Activated CD4-positive, alpha-beta T cell treated with anti-CD3 and anti-CD28 coated beads for 4 hours (primary cell): ENCODE measurements at regions not wholly inside any gene's neighbourhood (a gene's known extent, or its start where the extent isn't known, plus 50 kb on each side); places are given as distances from the start of the nearest gene placed in this dataset.

ENCODE experiments used
- DNase-seq, 2 donors: peaks; one replicate each; pipeline ENCODE4 v3.0.0-alpha.2; 2020

GRCh38 chr6:12423832-12424231, 133.7 kb downstream of the EDN1 start:
- no peak for DNase-seq

DNA sequence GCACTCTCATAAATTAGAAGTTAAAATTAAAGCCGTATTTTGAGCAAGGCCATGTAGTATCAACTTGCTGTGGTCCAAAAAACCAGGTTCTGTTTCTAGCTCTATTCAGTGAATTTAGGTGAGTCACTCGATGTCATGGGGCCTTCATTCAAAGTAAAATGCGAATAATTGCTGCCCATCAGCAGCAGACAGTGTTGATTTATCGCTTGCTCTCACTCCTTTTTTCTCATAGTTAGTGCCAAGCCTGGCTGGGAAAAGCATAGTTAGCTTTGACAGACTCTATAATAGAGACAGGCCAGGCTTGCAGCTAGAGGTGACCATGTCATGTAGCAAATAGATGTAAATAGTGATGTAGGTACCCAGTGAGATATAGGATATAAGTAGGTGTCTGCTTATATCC, 136.0 kb downstream of the EDN1 start:
- DNase-seq, result no peak

- no peak for DNase-seq
These were observed 140.9 kb downstream of the EDN1 start for GRCh38 chr6:12431023-12431422.

GRCh38 chr6:12436224-12436623, 146.1 kb downstream of the EDN1 start:
- DNase-seq, result no peak

DNA sequence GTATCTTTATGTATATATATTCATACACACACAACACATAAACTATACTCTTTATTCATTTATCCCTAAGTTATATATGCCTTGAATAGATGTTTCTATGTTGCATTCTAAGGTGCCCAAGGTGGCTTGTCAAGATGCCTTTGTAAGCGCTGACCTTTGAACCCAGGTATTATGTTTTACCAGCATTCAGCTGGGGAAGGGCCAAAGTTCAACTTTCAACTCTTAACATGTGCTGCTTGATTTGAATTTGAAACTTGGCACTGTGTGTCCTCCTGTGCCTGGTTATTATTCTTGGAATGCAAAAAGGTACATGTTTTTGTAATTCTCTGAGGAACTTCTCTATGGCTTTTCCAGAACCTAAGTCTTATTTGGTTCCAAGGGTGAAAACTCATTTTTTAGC, 146.5 kb downstream of the EDN1 start:
- no peak for DNase-seq

- DNase-seq, result no peak
These were observed 149.1 kb downstream of the EDN1 start for GRCh38 chr6:12439296-12439695.

- no peak for DNase-seq
These were observed 150.8 kb downstream of the EDN1 start for GRCh38 chr6:12440981-12441380.

- DNase-seq, result no peak
These were observed 152.3 kb downstream of the EDN1 start for GRCh38 chr6:12442455-12442854.

DNA sequence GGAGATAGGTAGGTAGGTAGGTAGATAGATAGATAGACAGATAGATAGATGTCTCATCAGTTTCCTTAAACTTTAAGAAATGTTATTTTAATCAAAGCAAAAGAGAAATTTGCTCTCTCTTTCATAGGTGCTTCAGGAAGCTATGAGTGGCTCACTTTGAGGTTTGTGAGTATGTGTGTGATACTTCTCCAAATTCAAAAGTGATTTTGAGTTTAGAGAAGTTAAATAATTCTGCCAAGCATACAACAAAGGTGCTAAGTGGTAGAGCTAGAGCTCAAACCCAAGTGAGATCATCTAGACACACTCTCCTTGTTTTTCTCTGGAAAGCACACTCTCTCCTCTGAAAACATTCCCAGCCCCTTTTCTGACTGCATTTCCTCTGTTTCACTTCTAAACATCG, 156.2 kb downstream of the EDN1 start:
- no peak for DNase-seq

- DNase-seq, result no peak
These were observed 159.3 kb downstream of the EDN1 start for GRCh38 chr6:12449447-12449846.

GRCh38 chr6:12450467-12450866, 160.3 kb downstream of the EDN1 start:
- no peak for DNase-seq

DNA sequence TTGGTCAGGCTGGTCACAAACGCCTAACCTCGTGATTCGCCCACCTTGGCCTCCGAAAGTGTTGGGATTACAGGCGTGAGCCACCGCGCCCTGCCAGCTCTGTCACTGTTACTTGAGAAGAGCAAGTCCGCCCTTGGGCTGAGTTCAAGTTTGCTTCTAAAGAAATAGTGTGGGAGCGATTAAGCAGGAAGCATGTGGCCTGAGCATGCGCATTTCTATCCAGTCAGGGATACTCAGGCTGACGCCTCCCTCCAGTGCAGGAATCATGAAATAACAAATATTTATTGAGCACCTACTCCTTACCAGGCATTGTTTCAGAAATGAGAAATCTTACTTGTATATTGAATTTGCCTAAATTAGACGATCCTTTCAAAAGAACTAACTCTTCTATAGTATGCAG, 166.2 kb downstream of the EDN1 start:
- no peak for DNase-seq

DNA sequence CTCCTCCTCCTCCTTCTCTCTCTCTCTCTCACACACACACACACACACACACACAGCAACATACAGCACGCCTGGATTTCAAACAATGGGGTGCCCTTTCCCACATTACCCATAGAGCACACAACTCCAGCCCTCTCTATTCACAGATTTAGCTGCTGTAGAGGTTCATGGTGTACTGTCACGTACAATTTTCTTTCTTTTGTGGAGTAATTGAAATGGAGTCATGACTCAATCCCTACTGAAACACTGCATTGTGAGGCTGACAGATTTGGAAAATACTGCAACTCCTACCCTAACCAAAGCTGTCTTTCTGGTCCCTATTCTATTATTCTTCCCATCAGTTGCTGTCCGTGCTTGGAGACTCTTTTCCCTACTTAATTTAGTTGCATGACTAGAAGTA, 166.9 kb downstream of the EDN1 start:
- DNase-seq, result no peak

GRCh38 chr6:12458558-12458957, 168.4 kb downstream of the EDN1 start:
- no peak for DNase-seq

GRCh38 chr6:12459945-12460661, 169.9 kb downstream of the EDN1 start:
- no peak for DNase-seq

DNA sequence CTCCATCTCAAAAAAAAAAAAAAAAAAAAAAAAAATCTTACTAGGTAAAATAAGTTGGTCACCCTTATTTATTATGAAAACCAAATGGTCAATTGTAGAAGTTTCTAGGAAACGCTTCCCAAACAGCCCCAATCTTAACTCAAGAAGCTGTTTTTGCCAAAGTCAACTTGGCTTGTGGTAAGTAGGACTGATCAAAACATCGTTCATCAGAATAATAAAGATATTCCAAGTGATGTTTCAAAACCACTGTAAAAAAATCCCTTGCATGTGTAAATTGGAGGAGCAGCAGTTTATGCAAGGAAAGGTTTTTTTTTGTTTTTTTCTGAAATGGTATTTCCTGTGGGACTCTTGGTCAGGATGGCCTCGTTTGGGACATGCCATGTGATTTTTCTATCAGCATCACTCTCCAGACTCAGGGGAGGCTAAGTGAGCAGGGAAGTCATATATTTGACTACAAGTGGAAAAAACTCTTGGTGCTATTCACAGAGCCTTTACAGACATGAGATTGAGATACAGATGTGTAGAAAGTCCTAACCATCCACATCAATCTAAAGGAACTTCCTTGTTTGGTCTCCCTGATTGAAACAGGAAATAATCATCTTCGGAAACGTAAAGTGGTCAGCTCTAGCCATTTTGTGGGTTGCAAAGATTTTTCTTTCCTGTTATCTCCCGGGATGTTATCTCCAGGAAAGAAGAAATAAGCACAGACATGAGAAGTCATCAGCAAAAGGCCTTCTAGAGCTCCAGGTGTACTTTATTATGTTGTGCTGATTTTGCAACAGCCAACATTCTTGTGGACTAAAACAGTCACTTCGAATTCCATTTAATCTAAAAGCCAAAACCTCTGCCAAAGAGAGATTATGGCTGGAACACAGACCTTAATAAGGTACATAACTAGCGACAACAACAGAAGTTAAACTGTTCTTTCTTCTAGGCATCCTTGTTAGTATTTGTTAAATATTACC, 177.8 kb downstream of the EDN1 start:
- DNase-seq, result no peak

- no peak for DNase-seq
These were observed 182.5 kb downstream of the EDN1 start for GRCh38 chr6:12472601-12473038.

DNA sequence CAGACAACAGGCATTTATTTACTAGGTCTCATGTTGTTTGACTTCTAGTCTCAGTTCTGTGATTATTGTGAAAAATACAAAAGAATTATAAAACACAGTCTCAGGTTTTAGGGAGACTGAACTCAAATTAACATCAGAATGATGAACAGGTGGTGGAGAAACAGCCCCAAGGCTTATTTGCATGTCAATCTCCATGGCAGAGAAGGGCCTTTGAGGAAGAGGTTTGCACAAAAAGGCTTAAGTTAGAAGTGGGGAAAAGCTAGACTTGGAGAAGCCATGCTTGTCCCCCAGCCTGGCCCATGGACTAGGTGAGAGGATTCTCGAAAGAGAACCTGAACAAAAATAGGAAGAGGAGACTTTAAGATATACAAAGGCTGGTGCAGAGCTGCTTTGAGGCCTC, 183.3 kb downstream of the EDN1 start:
- no peak for DNase-seq

DNA sequence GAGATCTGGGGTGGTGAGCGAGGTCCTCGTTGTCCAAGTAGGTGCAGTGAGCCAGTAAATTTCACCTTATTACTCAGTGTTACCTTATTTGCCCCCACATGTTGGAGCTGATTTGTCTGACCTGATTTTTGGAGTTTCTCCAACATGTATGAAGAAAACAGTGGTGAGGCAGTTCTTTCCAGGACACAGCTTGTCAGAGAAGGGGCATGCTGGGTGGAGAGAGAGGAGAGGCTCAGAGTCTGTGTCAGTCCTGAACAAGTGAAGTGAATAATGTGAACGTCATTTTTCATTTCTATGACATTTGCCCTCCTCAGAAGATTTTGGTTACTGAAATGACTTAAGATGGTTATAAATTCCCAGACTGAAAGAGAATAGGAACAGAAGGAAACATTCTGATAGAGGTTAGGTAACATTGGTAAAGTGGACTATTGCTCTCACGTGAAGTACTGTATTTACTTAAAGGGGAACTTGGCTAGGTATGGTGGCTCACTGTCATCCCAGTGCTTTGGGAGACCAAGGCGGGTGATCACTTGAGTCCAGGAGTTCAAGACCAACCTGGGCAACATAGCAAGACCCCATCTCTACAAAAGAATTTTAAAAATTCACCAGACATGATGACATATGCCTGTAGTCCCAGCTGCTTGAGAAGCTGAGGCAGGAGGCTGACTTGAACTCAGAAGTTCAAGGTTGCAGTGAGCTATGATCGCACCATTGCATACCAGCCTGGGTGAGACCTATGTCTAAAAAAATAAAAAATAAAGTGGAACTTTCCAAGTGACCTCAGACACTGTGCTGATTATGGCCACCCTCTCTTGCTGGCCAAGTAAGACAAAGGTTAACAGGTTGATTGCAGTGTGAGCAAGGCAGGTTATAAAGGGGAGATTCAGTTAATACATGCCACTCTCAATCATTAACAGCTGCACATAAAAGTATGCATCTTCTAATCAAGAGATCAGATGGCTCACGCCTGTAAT, 184.3 kb downstream of the EDN1 start:
- no peak for DNase-seq

DNA sequence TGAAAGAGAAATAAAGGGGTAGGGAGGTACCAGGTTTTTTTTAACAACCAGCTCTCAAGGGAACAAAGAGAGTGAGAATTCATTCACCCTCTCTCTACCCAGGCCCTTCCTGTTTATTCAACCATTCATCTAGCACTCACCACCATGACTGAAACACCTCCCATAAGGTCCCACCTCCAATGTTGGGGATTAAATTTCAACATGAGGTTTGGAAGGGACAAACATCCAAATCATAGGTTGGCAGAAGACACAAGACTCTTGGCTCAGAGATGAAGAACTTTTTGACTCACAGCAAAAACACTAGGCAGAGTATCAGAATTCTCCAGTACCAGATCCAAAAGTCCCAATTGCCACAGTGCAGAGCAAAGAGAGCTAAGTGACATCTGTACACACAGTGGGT, 186.3 kb downstream of the EDN1 start:
- no peak for DNase-seq

DNA sequence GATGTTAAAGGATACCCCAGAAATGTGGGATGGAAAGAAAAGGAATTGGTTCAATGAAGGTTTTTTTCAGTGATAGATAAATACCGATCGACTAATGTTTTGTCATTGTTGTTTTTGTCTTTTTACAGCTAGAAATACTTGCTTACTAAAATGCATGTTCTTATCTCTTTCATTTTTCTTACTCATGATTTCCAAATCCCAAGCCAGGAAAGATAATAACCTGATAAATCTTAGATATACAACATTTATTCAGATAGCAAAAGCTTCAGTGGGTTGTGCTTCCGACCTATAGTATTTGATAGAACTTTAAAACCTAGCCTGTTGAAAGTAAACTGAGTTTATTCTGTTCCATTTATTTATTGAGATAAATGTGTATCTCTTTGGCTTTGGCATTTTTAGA, 187.5 kb downstream of the EDN1 start:
- DNase-seq, result no peak

- no peak for DNase-seq
These were observed 188.8 kb downstream of the EDN1 start for GRCh38 chr6:12478921-12479320.

- DNase-seq, result no peak
These were observed 189.3 kb downstream of the EDN1 start for GRCh38 chr6:12479451-12479850.
